Right lobe of liver (tissue), 6 donors: ENCODE measurements at regions not wholly inside any gene's neighbourhood (a gene's known extent, or its start where the extent isn't known, plus 50 kb on each side); places are given as distances from the start of the nearest gene placed in this dataset.

Experiments
- ATAC-seq, 4 donors: fragments of 200-7000 bp; cut with Tn5 transposase; one replicate each; pipeline ENCODE4 v1.9.1; 2020; ENCODE audit warnings: mild to moderate bottlenecking in 4 of 4, moderate library complexity in 4 of 4
- DNase-seq, 3 donors: peaks; one replicate each; pipeline ENCODE4 v3.0.0-alpha.2; 2020
- H3K27ac ChIP-seq, 3 donors: fragments of 200-600 bp; one replicate each; pipeline ENCODE4 v1.8.0; 2022
- H3K27me3 ChIP-seq, 2 donors: fragments of 200-600 bp; one replicate each; pipeline ENCODE4 v1.8.0; 2022
- H3K36me3 ChIP-seq, 4 donors: fragments of 200-600 bp; sonication (generic) in 1 of 4; one replicate each; pipeline versions ENCODE4 v1.5.1 to v1.8.0; 2017 to 2022; ENCODE audit warnings: control low read depth in 1 of 4
- H3K4me1 ChIP-seq, 4 donors: fragments of 200-600 bp; sonication (generic) in 1 of 4; one replicate each; pipeline versions ENCODE4 v1.5.1 to v1.8.0; 2017 to 2022; ENCODE audit warnings: control low read depth in 1 of 4
- H3K4me3 ChIP-seq, 3 donors: fragments of 200-600 bp; one replicate each; pipeline ENCODE4 v1.8.0; 2022
- H3K9me3 ChIP-seq, 4 donors: fragments of 200-600 bp; sonication (generic) in 1 of 4; one replicate each; pipeline versions ENCODE4 v1.5.1 to v1.8.0; 2017 to 2022; ENCODE audit warnings: control low read depth in 1 of 4
- POLR2A ChIP-seq: fragments of 450-650 bp; IDR thresholded peaks from one replicate; pipeline ENCODE4 v1.6.1; 2017; ENCODE audit warnings: antibody characterized with exemption, mild to moderate bottlenecking
- WGBS: methylation state at CpG from one replicate; pipeline ENCODE4 v1.1.6; 2018; ENCODE audit warnings: low coverage, low lambda C conversion rate; ENCODE audit not compliant: insufficient coverage; ENCODE audit errors: missing lambda C conversion rate; 5-methylcytosine and 5-hydroxymethylcytosine counted together
- intact Hi-C, 2 donors: fragments of 100-400 bp; cut with DNase I; formaldehyde crosslinking; loops; one replicate each; pipeline versions ENCODE4 v1.11.2 to v1.14.1; 2022
- TF ChIP-seq, protein P1 (sequence below), 4 donors: fragments of 200-600 bp in 3 of 4; fragments of 450-650 bp in 1 of 4; IDR thresholded peaks; one replicate each; pipeline versions ENCODE4 v1.5.1 to v1.8.0; 2016 to 2022; ENCODE audit warnings: antibody characterized with exemption in 4 of 4, mild to moderate bottlenecking in 2 of 4
- donor health status: DM: no; HTN: yes; CAD: no.
- donor health status: DM: no; HTN: no; CAD: no.
- donor health status: DM: no; HTN: no; CAD: no.
- donor health status: DM: no; HTN: yes; CAD: no.
- donor health status: DM: no; HTN: yes; CAD: no.

DNA sequence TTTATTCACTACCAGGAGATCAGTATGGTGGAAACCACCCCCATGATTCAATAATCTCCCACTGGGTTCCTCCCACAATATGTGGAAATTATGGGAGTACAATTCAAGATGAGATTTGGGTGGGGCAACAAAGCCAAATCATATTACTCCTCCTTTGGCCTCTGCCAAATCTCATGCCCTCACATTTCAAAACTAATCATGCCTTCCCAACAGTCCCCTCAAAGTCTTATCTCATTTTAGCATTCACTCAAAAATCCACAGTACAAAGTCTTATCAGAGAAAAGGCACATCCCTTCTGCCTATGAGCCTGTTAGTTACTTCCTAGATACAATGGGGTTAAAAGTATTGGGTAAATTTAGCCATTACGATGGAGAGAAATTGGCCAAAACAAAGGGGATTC lies 989.5 kb upstream of the CNTNAP5 start:
- Histone ChIP-seq H3K9me3 (no peaks in the 10 kb centered on the region), H3K27me3 (no peaks in the 10 kb centered on the region), H3K27ac (no peak overlapping the region), H3K36me3 (no peaks in the 10 kb centered on the region), H3K4me1 (no peaks in the 10 kb centered on the region), H3K4me3 (no peak overlapping the region)
- intact Hi-C loops, result no loop called here
- WGBS, result 0% methylated on average over 1 of the region's 1 CpG
- TF ChIP-seq, protein P1, sequence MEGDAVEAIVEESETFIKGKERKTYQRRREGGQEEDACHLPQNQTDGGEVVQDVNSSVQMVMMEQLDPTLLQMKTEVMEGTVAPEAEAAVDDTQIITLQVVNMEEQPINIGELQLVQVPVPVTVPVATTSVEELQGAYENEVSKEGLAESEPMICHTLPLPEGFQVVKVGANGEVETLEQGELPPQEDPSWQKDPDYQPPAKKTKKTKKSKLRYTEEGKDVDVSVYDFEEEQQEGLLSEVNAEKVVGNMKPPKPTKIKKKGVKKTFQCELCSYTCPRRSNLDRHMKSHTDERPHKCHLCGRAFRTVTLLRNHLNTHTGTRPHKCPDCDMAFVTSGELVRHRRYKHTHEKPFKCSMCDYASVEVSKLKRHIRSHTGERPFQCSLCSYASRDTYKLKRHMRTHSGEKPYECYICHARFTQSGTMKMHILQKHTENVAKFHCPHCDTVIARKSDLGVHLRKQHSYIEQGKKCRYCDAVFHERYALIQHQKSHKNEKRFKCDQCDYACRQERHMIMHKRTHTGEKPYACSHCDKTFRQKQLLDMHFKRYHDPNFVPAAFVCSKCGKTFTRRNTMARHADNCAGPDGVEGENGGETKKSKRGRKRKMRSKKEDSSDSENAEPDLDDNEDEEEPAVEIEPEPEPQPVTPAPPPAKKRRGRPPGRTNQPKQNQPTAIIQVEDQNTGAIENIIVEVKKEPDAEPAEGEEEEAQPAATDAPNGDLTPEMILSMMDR (IDR thresholded peaks at IDR 0.05), result no peak
- TF ChIP-seq POLR2A, result no peak
- ATAC-seq, result no peak
- DNase-seq, result no peak

DNA sequence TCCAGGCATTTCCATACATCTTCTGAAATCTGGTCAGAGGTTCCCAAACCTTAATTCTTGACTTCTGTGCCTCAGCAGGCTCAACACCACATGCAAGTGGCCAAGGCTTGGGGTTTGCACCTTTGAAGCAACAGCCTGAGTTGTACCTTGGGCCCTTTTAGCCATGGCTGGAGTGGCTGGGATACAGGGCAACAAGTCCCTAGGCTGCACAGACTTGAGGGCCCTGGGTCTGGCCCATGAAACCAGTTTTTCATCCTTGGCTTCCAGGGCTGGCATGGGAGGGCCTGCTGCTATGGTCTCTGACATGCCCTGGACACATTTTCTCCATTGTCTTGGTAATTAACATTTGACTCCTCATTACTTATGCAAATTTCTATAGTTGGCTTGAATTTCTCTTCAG lies 988.8 kb upstream of the CNTNAP5 start:
- no peaks in the 10 kb centered on the region for H3K9me3 ChIP-seq
- ATAC-seq, result no peak
- H3K27me3 ChIP-seq, result no peaks in the 10 kb centered on the region
- H3K4me1 ChIP-seq, result no peaks in the 10 kb centered on the region
- DNase-seq, result no peak
- H3K4me3 ChIP-seq, result no peak overlapping the region
- intact Hi-C loops, result no loop called here
- no peak for TF ChIP-seq POLR2A
- H3K27ac ChIP-seq, result no peak overlapping the region
- no peaks in the 10 kb centered on the region for H3K36me3 ChIP-seq

DNA sequence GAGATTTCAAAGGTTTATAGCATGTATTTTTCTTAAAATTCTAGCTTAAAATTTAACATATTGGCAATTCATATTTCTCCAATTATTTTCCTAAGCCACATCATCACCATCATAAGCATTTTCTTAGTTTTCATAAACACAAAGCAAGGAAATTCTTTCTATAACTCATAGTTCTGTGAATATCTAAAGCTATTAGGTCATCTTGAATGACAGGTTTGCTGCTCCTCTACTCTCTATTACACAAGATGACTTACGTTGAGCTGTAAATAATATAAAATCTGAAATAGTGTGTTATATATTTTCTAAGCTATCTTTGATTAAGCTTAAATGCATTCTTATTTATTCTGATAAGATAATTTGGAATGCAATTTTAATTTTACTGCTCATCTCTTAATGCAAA lies 984.6 kb upstream of the CNTNAP5 start:
- Histone ChIP-seq H3K9me3 (no peaks in the 10 kb centered on the region), H3K27me3 (no peaks in the 10 kb centered on the region), H3K4me3 (no peak overlapping the region), H3K27ac (no peak overlapping the region), H3K4me1 (no peaks in the 10 kb centered on the region), H3K36me3 (no peaks in the 10 kb centered on the region)
- ATAC-seq (no peak), DNase-seq (no peak)
- 50% methylated on average over 1 of the region's 1 CpG for WGBS
- no peak for TF ChIP-seq POLR2A
- TF ChIP-seq, protein P1 (IDR thresholded peaks at IDR 0.05), result no peak
- intact Hi-C loops, result no loop called here

DNA sequence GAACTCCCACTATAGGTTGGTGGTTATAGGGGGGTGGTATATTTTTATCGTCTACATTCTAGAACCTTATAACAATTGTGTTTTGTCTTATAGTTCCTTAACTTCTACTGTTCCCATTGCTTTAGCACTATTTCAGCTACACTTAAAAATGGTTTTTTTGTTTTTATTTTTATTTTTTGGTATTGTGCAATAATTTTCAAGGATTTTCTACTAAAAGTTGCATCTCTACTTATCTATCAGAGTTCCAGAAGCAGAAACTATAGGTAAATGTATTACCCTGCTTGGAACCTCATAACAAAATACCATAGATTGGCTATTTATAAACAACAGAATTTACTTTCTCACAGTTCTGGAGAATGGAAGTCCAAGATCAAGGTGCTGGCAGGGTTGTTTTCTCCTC lies 981.6 kb upstream of the CNTNAP5 start:
- no peak for TF ChIP-seq POLR2A
- TF ChIP-seq, protein P1 (IDR thresholded peaks at IDR 0.05), result no peak
- DNase-seq (no peak), ATAC-seq (no peak)
- Histone ChIP-seq H3K27me3 (no peaks in the 10 kb centered on the region), H3K9me3 (no peaks in the 10 kb centered on the region), H3K27ac (no peak overlapping the region), H3K36me3 (no peaks in the 10 kb centered on the region), H3K4me1 (no peaks in the 10 kb centered on the region), H3K4me3 (no peak overlapping the region)
- WGBS, result 83% methylated on average over 1 of the region's 1 CpG
- intact Hi-C loops, result no loop called here

DNA sequence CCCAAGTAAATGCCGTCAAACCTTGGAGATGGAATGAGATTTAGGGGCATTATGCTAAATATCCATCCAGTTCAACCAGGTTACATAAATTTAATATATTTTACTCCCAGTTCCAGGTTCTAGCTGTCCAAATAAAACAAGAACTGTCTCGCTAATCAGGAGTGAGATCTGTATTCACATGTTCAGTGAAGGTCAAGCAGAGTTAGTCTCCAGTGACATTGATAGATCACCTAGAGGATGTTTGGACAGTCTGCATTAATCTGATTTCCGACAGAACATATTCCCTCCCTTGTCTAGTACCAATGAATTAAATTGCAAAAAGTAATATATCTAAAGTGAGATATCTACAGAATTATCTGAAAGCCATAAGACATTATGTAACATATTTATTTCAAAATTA lies 979.4 kb upstream of the CNTNAP5 start:
- H3K27ac ChIP-seq, result no peak overlapping the region
- no peak overlapping the region for H3K4me3 ChIP-seq
- WGBS, result 56% methylated on average over 3 of the region's 3 CpGs
- H3K4me1 ChIP-seq, result no peaks in the 10 kb centered on the region
- no peaks in the 10 kb centered on the region for H3K27me3 ChIP-seq
- TF ChIP-seq POLR2A, result no peak
- TF ChIP-seq, protein P1 (IDR thresholded peaks at IDR 0.05), result no peak
- DNase-seq, result no peak
- H3K9me3 ChIP-seq, result no peaks in the 10 kb centered on the region
- no peak for ATAC-seq
- no peaks in the 10 kb centered on the region for H3K36me3 ChIP-seq
- intact Hi-C loops, result no loop called here
